CD14-positive monocyte (primary cell): ENCODE measurements at regions not wholly inside any gene's neighbourhood (a gene's known extent, or its start where the extent isn't known, plus 50 kb on each side); places are given as distances from the start of the nearest gene placed in this dataset.
"Not testable (repeated sequence)": the region's sequence is repeated elsewhere in the genome, so short reads cannot be mapped to it uniquely, and the experiment has no call there.

Source experiments
- DNase-seq, 3 donors: peaks; one replicate each; pipeline ENCODE4 v3.0.0-alpha.2; 2011 to 2022
- H2AFZ ChIP-seq: 2 replicates; pipeline ENCODE4 v1.6.0; 2012; ENCODE audit warnings: mild to moderate bottlenecking, low read depth, low read length, inconsistent platforms; ENCODE audit not compliant: insufficient read depth, poor library complexity, severe bottlenecking
- H3K27ac ChIP-seq, 2 donors: 1 replicate in 1 of 2; 2 replicates in 1 of 2; pipeline ENCODE4 v1.5.1; 2012 to 2013; ENCODE audit warnings: low read length in 2 of 2, control low read depth in 1 of 2, inconsistent platforms in 1 of 2, low read depth in 1 of 2, mild to moderate bottlenecking in 1 of 2
- H3K27me3 ChIP-seq, 2 donors: one replicate each; pipeline versions ENCODE4 v1.6.0 to v1.6.1; 2011 to 2013; ENCODE audit warnings: low read length in 2 of 2; ENCODE audit not compliant: control insufficient read depth in 2 of 2, insufficient read depth in 2 of 2
- H3K36me3 ChIP-seq, 2 donors: replicated peaks in 1 of 2; 1 replicate in 1 of 2; 2 replicates in 1 of 2; pipeline versions ENCODE4 v1.5.1 to v1.6.1; 2012 to 2013; ENCODE audit warnings: low read length in 2 of 2, control low read depth in 1 of 2, inconsistent platforms in 1 of 2, mild to moderate bottlenecking in 1 of 2; ENCODE audit not compliant: insufficient read depth in 2 of 2, control insufficient read depth in 1 of 2
- H3K4me1 ChIP-seq, 2 donors: 1 replicate in 1 of 2; 2 replicates in 1 of 2; pipeline versions ENCODE4 v1.5.1 to v1.6.1; 2012 to 2013; ENCODE audit warnings: low read length in 2 of 2, control low read depth in 1 of 2, inconsistent platforms in 1 of 2, mild to moderate bottlenecking in 1 of 2, moderate library complexity in 1 of 2; ENCODE audit not compliant: insufficient read depth in 2 of 2, control insufficient read depth in 1 of 2
- H3K4me2 ChIP-seq: replicated peaks from 2 replicates; pipeline ENCODE3; 2012; ENCODE audit warnings: low read length, moderate library complexity, mild to moderate bottlenecking; ENCODE audit not compliant: poor library complexity, severe bottlenecking; ENCODE audit errors: extremely low read depth
- H3K4me3 ChIP-seq, 3 experiments: fragments of 200-600 bp in 1 of 3; sonication (generic) in 1 of 3; replicated peaks in 1 of 3; 1 replicate in 2 of 3; 2 replicates in 1 of 3; pipeline ENCODE4 v1.5.1; 2011 to 2013; ENCODE audit warnings: low read length in 3 of 3, mild to moderate bottlenecking in 3 of 3, control low read depth in 2 of 3, low read depth in 2 of 3, inconsistent platforms in 1 of 3, moderate library complexity in 1 of 3
- H3K79me2 ChIP-seq: 2 replicates; pipeline ENCODE4 v1.6.0; 2012; ENCODE audit warnings: mild to moderate bottlenecking, control low read depth, inconsistent platforms, low read length, moderate library complexity; ENCODE audit not compliant: insufficient read depth
- H3K9ac ChIP-seq: 2 replicates; pipeline ENCODE4 v1.6.0; 2017; ENCODE audit warnings: low read length, mild to moderate bottlenecking; ENCODE audit not compliant: insufficient read depth, poor library complexity, severe bottlenecking
- H3K9me3 ChIP-seq, 2 donors: replicated peaks in 1 of 2; 1 replicate in 1 of 2; 2 replicates in 1 of 2; pipeline versions ENCODE4 v1.5.1 to v1.6.1; 2012 to 2013; ENCODE audit warnings: low read length in 2 of 2, control low read depth in 1 of 2; ENCODE audit not compliant: control insufficient read depth in 1 of 2, insufficient read depth in 1 of 2
- H4K20me1 ChIP-seq: 2 replicates; pipeline ENCODE4 v1.6.0; 2012; ENCODE audit warnings: mild to moderate bottlenecking, low read length, control low read depth, moderate library complexity; ENCODE audit not compliant: insufficient read depth
- H3K27ac Mint-ChIP-seq, 7 donors: one replicate each; pipeline ENCODE4 v1.8.0; 2020; ENCODE audit warnings: mild to moderate bottlenecking in 7 of 7, mixed read lengths in 7 of 7, moderate library complexity in 6 of 7, inconsistent platforms in 2 of 7
- H3K27me3 Mint-ChIP-seq, 3 donors: one replicate each; pipeline ENCODE4 v1.8.0; 2021 to 2022; ENCODE audit warnings: low read depth in 3 of 3, mild to moderate bottlenecking in 3 of 3, mixed read lengths in 3 of 3, moderate library complexity in 3 of 3, inconsistent platforms in 1 of 3
- H3K36me3 Mint-ChIP-seq, 2 donors: one replicate each; pipeline ENCODE4 v1.8.0; 2020; ENCODE audit warnings: mixed read lengths in 2 of 2, inconsistent platforms in 1 of 2, mild to moderate bottlenecking in 1 of 2
- H3K4me1 Mint-ChIP-seq: one replicate; pipeline ENCODE4 v1.8.0; 2020; ENCODE audit warnings: mild to moderate bottlenecking, mixed read lengths
- H3K4me3 Mint-ChIP-seq, 2 donors: one replicate each; pipeline ENCODE4 v1.8.0; 2020; ENCODE audit warnings: mild to moderate bottlenecking in 2 of 2, mixed read lengths in 2 of 2, moderate library complexity in 1 of 2
- H3K9me3 Mint-ChIP-seq, 7 donors: one replicate each; pipeline ENCODE4 v1.8.0; 2020 to 2022; ENCODE audit warnings: mixed read lengths in 7 of 7, mild to moderate bottlenecking in 6 of 7, moderate library complexity in 6 of 7, inconsistent platforms in 2 of 7
- WGBS: methylation state at CpG from one replicate; pipeline ENCODE4 v1.1.5; 2013; ENCODE audit warnings: missing lambda C conversion rate; ENCODE audit not compliant: insufficient coverage; 5-methylcytosine and 5-hydroxymethylcytosine counted together
- intact Hi-C, 2 donors: fragments of 100-400 bp; cut with micrococcal nuclease; formaldehyde crosslinking; loops; one replicate each; pipeline versions ENCODE4 v1.15.0 to v1.15.1; 2023
- TF ChIP-seq, protein P1 (sequence below): fragments of 200-600 bp; IDR thresholded peaks from one replicate; pipeline ENCODE4 v1.8.0; 2022; ENCODE audit warnings: antibody characterized with exemption, mild to moderate bottlenecking

- H3K4me2 ChIP-seq, H3K36me3 ChIP-seq, H3K4me1 ChIP-seq, H3K4me3 ChIP-seq, H3K27ac Mint-ChIP-seq, H3K27me3 Mint-ChIP-seq, H2AFZ ChIP-seq, H3K27me3 ChIP-seq, H4K20me1 ChIP-seq, H3K27ac ChIP-seq, H3K9ac ChIP-seq, intact Hi-C loops, H3K79me2 ChIP-seq, DNase-seq, H3K4me3 Mint-ChIP-seq: not testable (repeated sequence)
- H3K36me3 Mint-ChIP-seq = peaks cover 15 to 40% of the 10 kb centered on the region in 2 donors
- H3K9me3 Mint-ChIP-seq = peaks cover 0 to 24% (median 17%) of the 10 kb centered on the region in 7 donors
- WGBS = 85% methylated on average over 7 of the region's 8 CpGs
- H3K4me1 Mint-ChIP-seq = peaks cover 12% of the 10 kb centered on the region
- H3K9me3 ChIP-seq = peaks cover 0 to 16% of the 10 kb centered on the region in 2 donors
Measured at GRCh38 chr13:50755862-50756685, 87.4 kb downstream of the DLEU7 start.

DNA sequence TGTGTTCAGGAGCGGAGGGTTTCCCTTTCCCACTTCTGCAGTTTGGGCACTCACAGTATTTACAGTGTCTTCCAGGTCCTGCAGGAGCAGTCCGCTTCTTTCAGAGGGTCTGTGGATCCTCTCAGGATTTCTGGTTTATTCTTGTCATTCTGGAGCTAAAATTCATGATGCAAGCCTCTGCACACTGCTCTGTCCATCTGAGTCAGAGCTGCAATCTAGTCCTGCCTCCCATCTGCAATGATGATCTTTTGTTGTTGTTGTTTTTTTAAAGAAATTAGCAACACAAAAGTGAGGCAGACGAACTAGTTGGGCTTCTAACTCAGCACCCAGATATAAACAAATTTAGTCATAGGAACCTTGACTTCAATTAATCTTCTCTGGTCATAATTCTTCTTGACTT lies 86.5 kb downstream of the DLEU7 start:
- H3K4me1 Mint-ChIP-seq = peaks cover 6% of the 10 kb centered on the region

More for the DNA sequence above, 86.5 kb downstream of the DLEU7 start:
- no peak overlapping the region for H2AFZ ChIP-seq
- H3K36me3 ChIP-seq = no peaks in the 10 kb centered on the region
- no peaks in the 10 kb centered on the region for H3K27me3 ChIP-seq
- WGBS = 100% methylated on average over 1 of the region's 3 CpGs
- peaks cover 17 to 44% of the 10 kb centered on the region in 2 donors for H3K36me3 Mint-ChIP-seq
- peaks cover 0 to 1% (median 0%) of the 10 kb centered on the region in 3 donors for H3K27me3 Mint-ChIP-seq
- no peaks in the 10 kb centered on the region for H4K20me1 ChIP-seq
- no peak overlapping the region for H3K27ac ChIP-seq
- intact Hi-C loops = no loop called here
- TF ChIP-seq, protein P1, sequence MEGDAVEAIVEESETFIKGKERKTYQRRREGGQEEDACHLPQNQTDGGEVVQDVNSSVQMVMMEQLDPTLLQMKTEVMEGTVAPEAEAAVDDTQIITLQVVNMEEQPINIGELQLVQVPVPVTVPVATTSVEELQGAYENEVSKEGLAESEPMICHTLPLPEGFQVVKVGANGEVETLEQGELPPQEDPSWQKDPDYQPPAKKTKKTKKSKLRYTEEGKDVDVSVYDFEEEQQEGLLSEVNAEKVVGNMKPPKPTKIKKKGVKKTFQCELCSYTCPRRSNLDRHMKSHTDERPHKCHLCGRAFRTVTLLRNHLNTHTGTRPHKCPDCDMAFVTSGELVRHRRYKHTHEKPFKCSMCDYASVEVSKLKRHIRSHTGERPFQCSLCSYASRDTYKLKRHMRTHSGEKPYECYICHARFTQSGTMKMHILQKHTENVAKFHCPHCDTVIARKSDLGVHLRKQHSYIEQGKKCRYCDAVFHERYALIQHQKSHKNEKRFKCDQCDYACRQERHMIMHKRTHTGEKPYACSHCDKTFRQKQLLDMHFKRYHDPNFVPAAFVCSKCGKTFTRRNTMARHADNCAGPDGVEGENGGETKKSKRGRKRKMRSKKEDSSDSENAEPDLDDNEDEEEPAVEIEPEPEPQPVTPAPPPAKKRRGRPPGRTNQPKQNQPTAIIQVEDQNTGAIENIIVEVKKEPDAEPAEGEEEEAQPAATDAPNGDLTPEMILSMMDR = no peak
- no peak overlapping the region for H3K4me3 Mint-ChIP-seq
- DNase-seq = no peak
- no peaks in the 10 kb centered on the region for H3K4me1 ChIP-seq
- no peak overlapping the region for H3K4me2 ChIP-seq
- no peaks in the 10 kb centered on the region for H3K79me2 ChIP-seq
- no peak overlapping the region for H3K4me3 ChIP-seq
- no peak overlapping the region for H3K27ac Mint-ChIP-seq
- peaks cover 0 to 16% of the 10 kb centered on the region in 2 donors for H3K9me3 ChIP-seq
- H3K9me3 Mint-ChIP-seq = peaks cover 0 to 24% (median 17%) of the 10 kb centered on the region in 7 donors
- no peak overlapping the region for H3K9ac ChIP-seq
